ACHN (cell line): ENCODE measurements at regions not wholly inside any gene's neighbourhood (a gene's known extent, or its start where the extent isn't known, plus 50 kb on each side); places are given as distances from the start of the nearest gene placed in this dataset.
"Not testable (repeated sequence)": the region's sequence is repeated elsewhere in the genome, so short reads cannot be mapped to it uniquely, and the experiment has no call there.

Source experiments
- DNase-seq: peaks from one replicate; pipeline ENCODE4 v3.0.0-alpha.2; 2015
- in situ Hi-C: cut with HindIII; loops from 2 replicates; pipeline ENCODE4 v1.10.0; 2017; ENCODE audit warnings: low sequenced_read_pairs, low pct_ligation_motif_present, low pct_unique_long_range_greater_than_20kb

DNA sequence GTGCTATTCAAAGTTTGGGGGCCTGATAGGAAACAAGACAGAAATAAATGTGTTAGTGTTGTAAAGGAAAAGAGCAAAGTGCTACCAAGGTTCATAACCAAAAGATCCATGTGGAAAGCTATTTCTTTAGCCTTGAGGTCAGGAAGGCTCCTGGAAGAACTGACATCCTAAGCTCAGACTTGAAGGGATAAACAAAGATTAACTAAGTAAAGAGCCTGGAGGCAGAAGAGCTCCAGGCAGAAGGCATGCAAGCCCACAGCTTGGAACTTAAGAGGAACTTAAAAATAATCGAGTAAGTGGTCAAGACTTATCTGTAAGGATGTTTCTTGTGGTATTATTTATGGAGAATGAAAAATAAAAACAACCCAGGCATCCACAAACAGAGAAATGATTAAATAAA, 245.0 kb upstream of the MGAT5 start:
- in situ Hi-C loops, result no loop called here
- no peak for DNase-seq

DNA sequence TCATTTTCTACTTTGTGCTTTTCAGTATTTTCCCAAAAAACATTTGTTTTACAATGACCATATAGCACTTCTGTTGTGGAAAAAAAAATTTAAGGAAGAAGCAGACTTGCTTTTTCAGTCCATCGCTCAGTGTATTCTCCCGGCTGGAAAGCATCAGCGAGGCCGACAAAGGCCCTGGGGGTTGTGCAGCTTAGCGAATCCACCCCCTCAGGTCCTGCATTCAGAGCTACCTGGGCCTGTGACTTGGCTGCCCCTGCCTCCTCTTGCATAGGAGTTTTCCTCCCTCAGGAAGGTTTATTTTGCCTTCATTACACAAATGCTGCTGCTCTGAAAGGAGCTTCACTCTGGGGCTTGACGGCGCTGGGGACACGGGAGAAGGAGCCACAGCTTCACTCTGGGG, 244.4 kb upstream of the MGAT5 start:
- DNase-seq, result no peak
- in situ Hi-C loops, result no loop called here

DNA sequence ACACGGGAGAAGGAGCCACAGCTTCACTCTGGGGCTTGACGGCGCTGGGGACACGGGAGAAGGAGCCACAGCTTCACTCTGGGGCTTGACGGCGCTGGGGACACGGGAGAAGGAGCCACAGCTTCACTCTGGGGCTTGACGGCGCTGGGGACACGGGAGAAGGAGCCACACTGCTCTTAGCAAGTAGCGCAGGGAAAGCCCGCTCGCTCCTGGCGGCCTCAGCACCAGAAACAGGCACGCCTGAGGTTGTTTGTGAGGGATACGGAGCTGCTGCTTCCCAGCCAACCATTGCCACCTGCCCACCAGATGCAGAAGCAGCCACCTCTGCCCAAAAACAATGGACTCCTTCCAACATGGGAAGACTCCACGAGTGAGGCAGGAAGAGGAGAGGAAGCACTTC, 244.0 kb upstream of the MGAT5 start:
- DNase-seq, in situ Hi-C loops: not testable (repeated sequence)

DNA sequence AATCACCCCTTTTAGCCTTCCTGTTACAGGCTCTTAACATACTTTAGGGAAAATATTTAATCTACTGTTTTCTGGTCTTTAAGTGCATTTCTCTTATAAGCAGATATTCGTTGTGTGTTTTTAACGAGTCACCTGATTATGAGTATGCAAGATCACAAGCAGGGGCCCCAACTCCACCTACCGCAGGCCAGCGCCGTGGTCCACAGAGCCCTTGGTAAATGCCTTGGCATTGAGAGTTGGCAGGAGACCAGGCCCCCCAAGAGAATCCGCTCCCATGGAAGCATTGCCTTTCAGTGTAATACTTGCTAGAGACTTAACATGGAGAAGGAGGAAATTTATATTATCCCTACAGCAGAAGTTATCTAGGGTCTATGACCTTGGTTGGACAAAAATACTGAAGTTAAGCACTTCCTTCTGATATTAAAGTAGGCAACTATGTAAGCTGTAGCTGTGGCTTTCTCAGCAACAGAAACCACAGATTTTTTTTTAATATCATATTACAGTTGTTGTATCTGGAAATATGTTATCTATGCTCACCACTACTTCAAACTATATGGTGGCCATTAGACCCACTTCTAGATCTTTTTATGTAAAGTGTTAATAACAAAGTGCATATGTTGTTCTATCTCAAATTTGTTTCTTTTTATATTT, 241.8 kb upstream of the MGAT5 start:
- DNase-seq, result no peak
- in situ Hi-C loops, result no loop called here

DNA sequence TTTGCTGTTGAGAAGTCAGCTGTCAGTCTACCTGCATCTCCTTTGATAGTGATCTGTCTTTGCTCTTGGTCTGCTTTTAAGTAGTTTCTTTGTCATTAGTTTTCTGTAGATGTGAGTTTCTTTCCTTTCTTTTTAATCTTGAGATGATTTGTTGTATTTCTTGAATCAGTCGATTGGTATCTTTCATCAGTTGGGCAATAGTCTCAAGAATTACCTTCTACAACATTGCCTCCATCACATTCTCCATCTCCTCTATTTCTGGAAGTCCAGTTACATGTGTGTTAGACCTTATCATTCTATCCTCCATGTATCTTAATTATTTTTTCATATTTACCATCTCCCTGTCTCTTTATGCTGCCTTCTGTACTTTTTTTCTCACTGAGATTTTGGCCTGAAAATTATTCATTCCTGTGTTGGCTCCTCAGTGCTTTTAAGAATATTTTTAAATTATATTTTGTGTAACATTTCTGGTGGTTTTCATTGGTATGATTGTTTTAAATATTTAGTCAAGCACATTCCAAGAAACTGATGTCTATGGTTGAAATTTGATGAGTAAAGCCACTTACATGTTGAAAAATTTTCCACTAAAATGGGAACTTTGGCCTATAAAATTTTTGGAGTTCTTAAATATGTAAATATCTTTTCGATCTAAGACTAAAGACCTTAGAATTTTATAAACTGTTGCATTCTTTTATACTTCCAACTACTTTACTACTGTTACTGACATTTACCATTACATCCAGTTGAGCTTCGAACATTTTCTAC, 239.5 kb upstream of the MGAT5 start:
- in situ Hi-C loops, result no loop called here
- DNase-seq, result no peak

DNA sequence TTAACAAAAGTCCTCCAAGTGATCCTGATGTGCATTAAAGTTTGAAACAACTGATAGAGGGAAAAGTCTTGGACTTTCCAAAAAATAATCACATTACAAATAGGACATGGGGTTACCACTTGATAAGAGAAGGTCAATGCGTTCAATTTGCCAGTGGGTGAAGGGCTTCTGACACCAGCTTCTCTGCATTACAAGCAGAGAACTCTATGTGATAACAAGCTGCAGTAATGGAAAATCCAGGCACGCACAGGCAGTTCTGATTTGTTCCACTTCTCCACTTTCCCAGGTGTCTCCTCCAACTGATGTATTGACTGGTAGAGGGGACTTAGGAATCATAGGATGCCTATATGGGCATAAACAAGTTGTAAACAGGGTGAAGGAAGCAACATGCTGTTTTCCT, 234.0 kb upstream of the MGAT5 start:
- in situ Hi-C loops, result no loop called here
- no peak for DNase-seq

DNA sequence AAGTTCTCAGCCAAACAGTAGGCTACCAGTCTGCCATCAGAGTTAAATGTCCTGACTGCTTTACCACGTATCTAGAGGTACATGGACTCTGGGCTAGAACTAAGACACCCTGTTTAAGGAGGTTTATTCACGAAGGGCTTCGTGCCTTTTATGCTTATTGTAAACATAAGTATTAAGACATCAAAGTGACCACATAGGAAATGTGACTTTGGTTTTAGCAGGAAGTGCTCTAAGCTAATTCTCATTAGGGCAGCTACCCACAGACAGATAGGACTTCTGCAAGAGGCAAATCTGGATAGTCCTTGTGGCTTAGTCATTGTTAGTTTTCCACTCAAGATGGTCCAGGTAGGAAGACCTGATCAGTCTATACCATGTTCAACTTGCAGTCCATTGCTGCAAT, 233.3 kb upstream of the MGAT5 start:
- in situ Hi-C loops, result no loop called here

DNA sequence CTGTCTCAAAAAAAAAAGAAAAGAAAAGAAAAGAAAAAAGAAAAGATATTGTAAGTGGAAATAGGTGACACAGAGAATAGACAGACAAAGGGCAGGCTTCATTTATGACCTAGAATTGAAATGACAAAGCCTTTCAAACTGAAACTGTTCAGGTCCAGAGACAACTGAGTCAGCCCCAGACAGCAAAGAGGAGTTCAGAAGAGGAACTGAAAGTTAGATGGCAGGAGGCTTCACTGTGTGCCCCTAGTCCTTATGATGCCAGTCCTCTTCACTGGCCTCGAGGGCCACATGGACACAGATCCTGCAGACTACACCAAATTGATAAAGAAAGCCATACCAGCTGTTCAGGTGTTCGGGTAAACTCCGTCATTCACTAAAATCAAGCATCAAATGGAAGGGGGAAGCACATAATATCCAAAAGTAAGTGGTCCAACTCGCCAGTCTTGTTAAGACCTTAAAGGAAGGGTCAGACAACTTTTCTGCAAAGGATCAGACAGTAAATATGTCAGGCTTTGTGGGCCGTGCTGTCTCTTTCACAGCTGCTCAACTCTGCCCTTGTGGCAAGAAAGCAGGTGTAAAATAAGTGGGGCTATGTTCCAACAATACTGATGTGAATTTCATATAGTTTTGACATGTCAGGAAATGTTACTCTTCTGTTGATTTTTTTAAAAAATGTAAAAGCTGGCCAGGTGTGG, 231.9 kb upstream of the MGAT5 start:
- DNase-seq, result no peak
- in situ Hi-C loops, result no loop called here

More for the DNA sequence above, 233.3 kb upstream of the MGAT5 start:
- DNase-seq, result no peak

DNA sequence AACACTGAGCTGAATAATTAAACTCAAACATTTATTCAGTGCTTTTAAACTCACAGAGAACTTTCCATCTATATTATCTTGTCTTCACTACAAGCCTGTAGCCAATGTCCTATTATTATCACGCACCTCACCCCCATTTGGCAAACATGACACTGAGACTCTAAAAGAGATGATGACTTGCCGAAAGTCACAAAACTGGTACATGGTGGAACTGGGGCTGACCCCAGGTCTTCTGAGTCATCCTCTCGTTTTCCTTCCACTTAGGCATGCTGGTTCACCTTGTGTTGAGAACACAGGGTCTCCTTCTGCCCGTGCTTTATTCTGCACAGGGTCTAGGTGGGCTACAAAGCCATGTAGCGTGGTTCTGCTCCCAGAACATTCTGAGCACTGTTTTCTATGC, 230.0 kb upstream of the MGAT5 start:
- no peak for DNase-seq
- in situ Hi-C loops, result no loop called here

DNA sequence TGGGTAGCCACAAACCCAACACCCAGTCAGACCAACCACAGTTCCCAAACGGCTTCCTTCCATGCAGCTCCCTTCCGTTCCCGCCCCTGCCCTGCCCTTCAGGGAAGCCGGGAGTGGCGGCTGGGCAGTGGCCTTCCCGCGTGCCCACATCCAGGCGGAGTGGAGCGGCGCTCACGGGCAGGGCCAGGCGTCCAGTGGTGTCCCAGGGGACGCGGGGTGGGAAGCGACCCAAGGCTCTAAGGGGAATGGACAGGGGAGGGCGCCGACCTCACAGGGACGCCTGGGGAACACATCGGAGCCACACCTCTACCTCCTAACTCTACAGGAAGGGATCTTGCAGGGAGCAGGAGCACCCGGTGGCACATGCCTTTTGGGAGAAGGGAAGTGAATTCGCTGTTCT, 225.9 kb upstream of the MGAT5 start:
- in situ Hi-C loops, result no loop called here
- DNase-seq, result no peak

DNA sequence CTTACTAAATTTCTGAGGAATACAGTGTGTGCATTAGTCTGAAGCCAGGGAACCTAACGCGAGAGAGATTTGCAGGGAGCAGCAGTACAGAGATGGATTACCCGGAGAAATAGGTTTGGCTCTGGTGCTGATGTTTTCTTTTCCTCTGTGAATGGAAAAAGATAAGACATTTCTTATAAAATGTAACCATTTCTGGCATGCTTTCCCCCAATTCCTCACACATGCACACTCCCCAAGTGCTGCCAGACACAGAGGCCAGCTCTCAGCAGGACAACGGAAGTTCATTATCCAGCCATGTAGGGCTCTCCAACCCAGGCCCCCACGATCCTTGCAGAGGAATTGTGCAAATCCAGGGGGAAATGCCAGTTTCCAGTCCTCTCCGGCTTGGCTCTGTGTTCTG, 224.5 kb upstream of the MGAT5 start:
- in situ Hi-C loops, result no loop called here
- DNase-seq, result no peak

DNA sequence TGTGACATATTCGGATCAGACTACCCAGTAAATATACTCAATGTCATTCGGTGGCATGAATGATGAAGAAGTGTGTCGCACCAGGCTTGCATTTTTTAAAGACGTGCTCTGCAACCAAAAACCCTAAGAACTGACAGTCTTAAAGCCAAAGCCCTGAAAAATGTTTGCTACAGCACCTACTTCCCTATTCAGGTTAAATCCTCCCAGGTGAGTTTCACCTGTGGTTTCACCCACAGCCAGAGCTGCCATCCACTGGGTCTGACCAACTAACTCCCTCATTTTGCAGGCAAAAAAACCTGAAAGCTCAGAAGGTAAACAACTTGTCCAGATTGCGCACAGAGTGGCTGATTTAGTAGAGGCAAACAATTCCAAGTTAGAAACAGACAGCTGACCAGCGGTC, 222.3 kb upstream of the MGAT5 start:
- in situ Hi-C loops, result no loop called here
- DNase-seq, result no peak

DNA sequence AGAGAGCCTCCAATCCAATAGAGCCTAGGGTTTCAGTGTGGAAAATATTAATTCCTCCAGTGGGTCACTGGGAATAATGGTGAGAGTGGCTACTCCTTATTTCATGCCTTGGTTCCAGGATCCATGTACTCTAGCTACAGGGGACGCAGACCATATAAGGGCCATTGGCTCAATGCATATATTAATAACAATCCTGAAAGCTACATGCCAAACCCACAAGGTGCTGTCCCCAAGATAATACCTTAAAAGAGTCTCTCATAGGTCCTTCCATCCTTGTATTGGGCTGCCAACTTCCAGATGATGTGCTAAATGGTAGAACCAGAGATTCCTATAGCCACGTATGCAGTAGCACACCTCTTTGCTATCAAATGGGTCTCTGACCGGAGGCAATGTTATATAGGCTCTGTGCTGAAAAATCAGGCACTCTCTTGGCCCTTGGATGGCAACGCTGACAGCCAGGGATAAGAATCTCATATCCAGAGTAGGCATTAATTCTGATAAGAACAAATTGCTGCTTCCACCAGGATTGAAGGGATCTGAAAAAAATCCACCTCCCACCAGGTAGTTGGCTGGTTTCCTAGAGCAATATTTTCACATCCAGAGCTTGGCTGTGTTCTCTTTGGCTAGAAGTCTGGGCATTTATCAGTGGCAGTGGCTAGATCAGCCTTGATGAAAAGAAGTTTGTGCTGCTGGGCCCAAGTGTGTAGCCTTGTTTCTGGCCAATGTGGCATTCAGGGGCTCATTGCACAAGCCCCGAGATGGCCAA, 218.1 kb upstream of the MGAT5 start:
- DNase-seq, result no peak
- in situ Hi-C loops, result no loop called here

DNA sequence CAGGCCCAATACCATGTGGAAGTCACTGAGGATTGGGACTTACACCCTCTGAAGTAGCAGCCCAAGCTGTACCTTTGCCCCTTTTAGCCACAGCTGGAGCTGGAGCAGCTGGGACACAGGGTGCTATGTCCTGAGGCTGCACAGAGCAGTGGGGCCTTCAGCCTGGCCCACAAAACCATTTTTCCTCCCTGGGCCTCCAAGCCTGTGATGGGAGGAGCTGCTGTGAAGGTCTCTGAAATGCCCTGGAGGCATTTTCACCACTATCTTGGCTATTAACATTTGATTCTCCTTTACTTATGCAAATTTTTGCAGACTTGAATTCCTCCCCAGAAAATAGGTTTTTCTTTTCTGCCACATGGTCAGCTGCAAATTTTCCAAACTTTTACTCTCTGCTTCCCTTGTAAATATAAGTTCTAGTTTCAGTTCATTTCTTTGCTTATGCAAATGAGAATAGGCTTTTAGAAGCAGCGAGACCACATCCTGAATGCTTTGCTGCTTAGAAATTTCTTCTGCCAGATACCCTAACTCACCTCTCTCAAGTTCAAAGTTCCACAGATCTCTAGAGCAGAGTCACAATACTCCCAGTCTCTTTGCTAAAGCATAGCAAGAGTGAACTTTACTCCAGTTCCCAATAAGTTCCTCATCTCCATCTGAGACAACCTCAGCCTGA, 213.8 kb upstream of the MGAT5 start:
- in situ Hi-C loops, result no loop called here
- DNase-seq, result no peak

DNA sequence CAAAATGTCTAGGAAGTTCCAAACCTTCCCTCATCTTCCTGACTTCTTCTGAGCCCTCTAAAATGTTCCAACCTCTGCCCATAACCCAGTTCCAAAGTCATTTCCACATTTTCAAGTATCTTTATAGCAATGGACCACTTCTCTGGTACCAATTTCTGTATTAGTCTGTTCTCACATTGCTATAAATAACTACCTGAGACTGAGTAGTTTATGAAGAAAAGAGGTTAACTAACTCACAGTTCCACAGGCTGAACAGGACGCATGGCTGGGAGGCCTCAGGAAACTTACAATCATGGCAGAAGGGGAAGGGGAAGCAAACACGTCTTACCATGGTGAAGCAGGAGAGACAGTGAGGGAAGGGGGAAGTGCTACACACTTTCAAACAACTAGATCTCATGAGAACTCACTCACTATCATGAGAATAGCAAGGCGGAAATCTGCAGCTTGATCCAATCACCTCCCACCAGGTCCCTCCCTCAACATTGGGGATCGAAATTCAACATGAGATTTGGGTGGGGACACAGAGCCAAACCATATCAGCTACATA, 213.2 kb upstream of the MGAT5 start:
- in situ Hi-C loops, DNase-seq: not testable (repeated sequence)

DNA sequence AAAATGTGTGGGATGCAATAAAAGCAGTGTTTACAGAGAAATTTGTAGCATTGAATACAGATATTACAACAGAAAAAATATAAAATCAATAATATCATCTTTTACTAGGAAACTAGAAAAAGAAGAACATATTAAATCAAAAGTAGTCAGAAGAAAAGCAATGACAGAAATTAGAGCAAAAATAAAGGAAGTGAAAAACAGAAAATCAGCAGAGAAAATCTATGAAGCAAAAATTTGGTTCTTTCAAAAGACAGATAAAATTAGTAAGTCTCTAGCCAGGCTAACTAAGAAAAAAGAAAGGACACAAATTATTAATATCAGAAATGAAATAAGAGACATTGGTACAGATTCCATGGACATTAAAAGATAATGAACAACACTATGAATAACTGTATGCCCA, 212.0 kb upstream of the MGAT5 start:
- in situ Hi-C loops, result no loop called here
- no peak for DNase-seq

DNA sequence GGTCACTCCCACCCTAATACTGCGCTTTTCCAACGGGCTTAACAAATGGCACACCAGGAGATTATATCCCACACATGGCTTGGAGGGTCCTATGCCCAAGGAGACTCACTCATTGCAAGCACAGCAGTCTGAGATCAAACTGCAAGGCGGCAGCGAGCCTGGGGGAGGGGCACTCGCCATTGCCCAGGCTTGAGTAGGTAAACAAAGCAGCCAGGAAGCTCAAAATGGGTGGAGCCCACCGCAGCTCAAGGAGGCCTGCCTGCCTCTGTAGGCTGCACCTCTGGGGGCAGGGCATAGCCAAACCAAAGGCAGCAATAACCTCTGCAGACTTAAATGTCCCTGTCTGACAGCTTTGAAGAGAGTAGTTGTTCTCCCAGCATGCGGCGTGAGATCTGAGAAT, 210.8 kb upstream of the MGAT5 start:
- in situ Hi-C loops, DNase-seq: not testable (repeated sequence)

DNA sequence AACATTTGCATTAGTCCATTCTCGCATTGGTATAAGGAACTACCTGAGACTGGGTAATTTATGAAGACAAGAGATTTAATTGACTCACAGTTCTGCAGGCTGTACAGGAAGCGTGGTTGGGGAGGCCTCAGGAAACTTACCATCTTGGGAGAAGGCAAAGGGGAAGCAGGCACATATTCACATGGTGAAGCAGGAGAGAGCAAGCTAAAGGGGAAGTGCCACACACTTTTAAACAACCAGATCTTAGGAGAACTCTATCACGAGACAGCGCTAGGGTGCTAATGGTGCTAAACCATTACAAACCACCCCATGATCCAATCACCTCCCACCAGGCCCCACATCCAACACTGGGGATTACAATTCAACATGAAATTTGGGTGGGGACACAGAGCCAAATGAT, 201.7 kb upstream of the MGAT5 start:
- in situ Hi-C loops, result no loop called here

More for the DNA sequence above, 201.7 kb upstream of the MGAT5 start:
- no peak for DNase-seq
